ENCODE measurements at regions not wholly inside any gene's neighbourhood (a gene's known extent, or its start where the extent isn't known, plus 50 kb on each side); places are given as distances from the start of the nearest gene placed in this dataset.

GRCh38 chr6:126753606-126754005 lies 364.9 kb upstream of the RSPO3 start:
- TF ChIP-seq POLR2A (IDR thresholded peaks at IDR 0.05) (no peak), CTCF (IDR thresholded peaks at IDR 0.05) (no peak)
